CD14-positive monocyte (primary cell): ENCODE measurements at regions not wholly inside any gene's neighbourhood (a gene's known extent, or its start where the extent isn't known, plus 50 kb on each side); places are given as distances from the start of the nearest gene placed in this dataset.

ENCODE experiments used
- DNase-seq, 3 donors: peaks; one replicate each; pipeline ENCODE4 v3.0.0-alpha.2; 2011 to 2022
- H2AFZ ChIP-seq: 2 replicates; pipeline ENCODE4 v1.6.0; 2012; ENCODE audit warnings: mild to moderate bottlenecking, low read depth, low read length, inconsistent platforms; ENCODE audit not compliant: insufficient read depth, poor library complexity, severe bottlenecking
- H3K27ac ChIP-seq, 2 donors: 1 replicate in 1 of 2; 2 replicates in 1 of 2; pipeline ENCODE4 v1.5.1; 2012 to 2013; ENCODE audit warnings: low read length in 2 of 2, control low read depth in 1 of 2, inconsistent platforms in 1 of 2, low read depth in 1 of 2, mild to moderate bottlenecking in 1 of 2
- H3K27me3 ChIP-seq, 2 donors: one replicate each; pipeline versions ENCODE4 v1.6.0 to v1.6.1; 2011 to 2013; ENCODE audit warnings: low read length in 2 of 2; ENCODE audit not compliant: control insufficient read depth in 2 of 2, insufficient read depth in 2 of 2
- H3K36me3 ChIP-seq, 2 donors: replicated peaks in 1 of 2; 1 replicate in 1 of 2; 2 replicates in 1 of 2; pipeline versions ENCODE4 v1.5.1 to v1.6.1; 2012 to 2013; ENCODE audit warnings: low read length in 2 of 2, control low read depth in 1 of 2, inconsistent platforms in 1 of 2, mild to moderate bottlenecking in 1 of 2; ENCODE audit not compliant: insufficient read depth in 2 of 2, control insufficient read depth in 1 of 2
- H3K4me1 ChIP-seq, 2 donors: 1 replicate in 1 of 2; 2 replicates in 1 of 2; pipeline versions ENCODE4 v1.5.1 to v1.6.1; 2012 to 2013; ENCODE audit warnings: low read length in 2 of 2, control low read depth in 1 of 2, inconsistent platforms in 1 of 2, mild to moderate bottlenecking in 1 of 2, moderate library complexity in 1 of 2; ENCODE audit not compliant: insufficient read depth in 2 of 2, control insufficient read depth in 1 of 2
- H3K4me2 ChIP-seq: replicated peaks from 2 replicates; pipeline ENCODE3; 2012; ENCODE audit warnings: low read length, moderate library complexity, mild to moderate bottlenecking; ENCODE audit not compliant: poor library complexity, severe bottlenecking; ENCODE audit errors: extremely low read depth
- H3K4me3 ChIP-seq, 3 experiments: fragments of 200-600 bp in 1 of 3; sonication (generic) in 1 of 3; replicated peaks in 1 of 3; 1 replicate in 2 of 3; 2 replicates in 1 of 3; pipeline ENCODE4 v1.5.1; 2011 to 2013; ENCODE audit warnings: low read length in 3 of 3, mild to moderate bottlenecking in 3 of 3, control low read depth in 2 of 3, low read depth in 2 of 3, inconsistent platforms in 1 of 3, moderate library complexity in 1 of 3
- H3K79me2 ChIP-seq: 2 replicates; pipeline ENCODE4 v1.6.0; 2012; ENCODE audit warnings: mild to moderate bottlenecking, control low read depth, inconsistent platforms, low read length, moderate library complexity; ENCODE audit not compliant: insufficient read depth
- H3K9ac ChIP-seq: 2 replicates; pipeline ENCODE4 v1.6.0; 2017; ENCODE audit warnings: low read length, mild to moderate bottlenecking; ENCODE audit not compliant: insufficient read depth, poor library complexity, severe bottlenecking
- H3K9me3 ChIP-seq, 2 donors: replicated peaks in 1 of 2; 1 replicate in 1 of 2; 2 replicates in 1 of 2; pipeline versions ENCODE4 v1.5.1 to v1.6.1; 2012 to 2013; ENCODE audit warnings: low read length in 2 of 2, control low read depth in 1 of 2; ENCODE audit not compliant: control insufficient read depth in 1 of 2, insufficient read depth in 1 of 2
- H4K20me1 ChIP-seq: 2 replicates; pipeline ENCODE4 v1.6.0; 2012; ENCODE audit warnings: mild to moderate bottlenecking, low read length, control low read depth, moderate library complexity; ENCODE audit not compliant: insufficient read depth
- H3K27ac Mint-ChIP-seq, 7 donors: one replicate each; pipeline ENCODE4 v1.8.0; 2020; ENCODE audit warnings: mild to moderate bottlenecking in 7 of 7, mixed read lengths in 7 of 7, moderate library complexity in 6 of 7, inconsistent platforms in 2 of 7
- H3K27me3 Mint-ChIP-seq, 3 donors: one replicate each; pipeline ENCODE4 v1.8.0; 2021 to 2022; ENCODE audit warnings: low read depth in 3 of 3, mild to moderate bottlenecking in 3 of 3, mixed read lengths in 3 of 3, moderate library complexity in 3 of 3, inconsistent platforms in 1 of 3
- H3K36me3 Mint-ChIP-seq, 2 donors: one replicate each; pipeline ENCODE4 v1.8.0; 2020; ENCODE audit warnings: mixed read lengths in 2 of 2, inconsistent platforms in 1 of 2, mild to moderate bottlenecking in 1 of 2
- H3K4me1 Mint-ChIP-seq: one replicate; pipeline ENCODE4 v1.8.0; 2020; ENCODE audit warnings: mild to moderate bottlenecking, mixed read lengths
- H3K4me3 Mint-ChIP-seq, 2 donors: one replicate each; pipeline ENCODE4 v1.8.0; 2020; ENCODE audit warnings: mild to moderate bottlenecking in 2 of 2, mixed read lengths in 2 of 2, moderate library complexity in 1 of 2
- H3K9me3 Mint-ChIP-seq, 7 donors: one replicate each; pipeline ENCODE4 v1.8.0; 2020 to 2022; ENCODE audit warnings: mixed read lengths in 7 of 7, mild to moderate bottlenecking in 6 of 7, moderate library complexity in 6 of 7, inconsistent platforms in 2 of 7
- CTCF ChIP-seq: fragments of 200-600 bp; IDR thresholded peaks from one replicate; pipeline ENCODE4 v1.8.0; 2022; ENCODE audit warnings: antibody characterized with exemption, mild to moderate bottlenecking
- WGBS: methylation state at CpG from one replicate; pipeline ENCODE4 v1.1.5; 2013; ENCODE audit warnings: missing lambda C conversion rate; ENCODE audit not compliant: insufficient coverage; 5-methylcytosine and 5-hydroxymethylcytosine counted together
- intact Hi-C, 2 donors: fragments of 100-400 bp; cut with micrococcal nuclease; formaldehyde crosslinking; loops; one replicate each; pipeline versions ENCODE4 v1.15.0 to v1.15.1; 2023

- H3K4me2 ChIP-seq = no peak overlapping the region
- H3K27ac Mint-ChIP-seq = no peak overlapping the region
- intact Hi-C loops = no loop called here
- H3K9ac ChIP-seq = no peak overlapping the region
- H3K4me1 ChIP-seq = no peaks in the 10 kb centered on the region
- H3K9me3 ChIP-seq = no peaks in the 10 kb centered on the region
- H3K9me3 Mint-ChIP-seq = peaks cover 0 to 3% (median 0%) of the 10 kb centered on the region in 7 donors
- no peaks in the 10 kb centered on the region for H3K79me2 ChIP-seq
- no peaks in the 10 kb centered on the region for H3K27me3 Mint-ChIP-seq
- TF ChIP-seq CTCF = no peak
- no peaks in the 10 kb centered on the region for H3K36me3 Mint-ChIP-seq
- H3K27me3 ChIP-seq = no peaks in the 10 kb centered on the region
- no peaks in the 10 kb centered on the region for H4K20me1 ChIP-seq
- H3K4me1 Mint-ChIP-seq = no peaks in the 10 kb centered on the region
- no peak overlapping the region for H2AFZ ChIP-seq
- H3K36me3 ChIP-seq = no peaks in the 10 kb centered on the region
- H3K27ac ChIP-seq = no peak overlapping the region
- no peak overlapping the region for H3K4me3 Mint-ChIP-seq
- H3K4me3 ChIP-seq = no peak overlapping the region
- no peak for DNase-seq
These were observed 236.9 kb upstream of the TMEM229A start for GRCh38 chr7:124269774-124270173.

DNA sequence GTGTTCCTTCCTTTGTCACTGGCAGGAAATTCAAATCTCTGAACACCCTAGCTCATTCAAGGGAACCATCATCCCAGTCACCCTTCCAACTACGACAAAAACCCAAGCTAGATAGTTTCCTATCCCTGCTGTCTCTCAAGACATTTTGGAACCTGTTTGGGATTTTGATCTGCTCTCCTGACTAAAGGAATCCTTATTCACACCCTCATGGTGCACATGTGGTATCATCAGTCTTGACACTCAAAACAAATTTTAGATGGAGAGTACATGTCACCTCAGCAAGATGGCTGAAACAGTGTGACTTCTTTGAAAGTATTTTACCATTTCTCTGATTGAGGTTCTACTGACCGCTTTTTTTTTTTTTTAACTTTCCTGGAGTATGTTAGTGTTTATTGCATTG lies 234.3 kb upstream of the TMEM229A start:
- H3K9me3 Mint-ChIP-seq = peaks cover 0 to 4% (median 0%) of the 10 kb centered on the region in 7 donors

More for the DNA sequence above, 234.3 kb upstream of the TMEM229A start:
- Histone ChIP-seq H3K27me3 (no peaks in the 10 kb centered on the region), H3K4me3 (no peak overlapping the region), H3K4me2 (no peak overlapping the region), H3K79me2 (no peaks in the 10 kb centered on the region), H2AFZ (no peak overlapping the region), H3K9me3 (no peaks in the 10 kb centered on the region), H3K4me1 (no peaks in the 10 kb centered on the region), H4K20me1 (no peaks in the 10 kb centered on the region), H3K9ac (no peak overlapping the region), H3K27ac (no peak overlapping the region), H3K36me3 (no peaks in the 10 kb centered on the region)
- Mint-ChIP-seq H3K27ac (no peak overlapping the region), H3K4me1 (no peaks in the 10 kb centered on the region), H3K4me3 (no peak overlapping the region), H3K27me3 (no peaks in the 10 kb centered on the region), H3K36me3 (no peaks in the 10 kb centered on the region)
- no peak for DNase-seq
- no peak for TF ChIP-seq CTCF
- WGBS = no CpG with 5 or more reads among the region's 2 CpGs
- intact Hi-C loops = no loop called here
